Brain microvascular endothelial cell (primary cell): ENCODE measurements at regions not wholly inside any gene's neighbourhood (a gene's known extent, or its start where the extent isn't known, plus 50 kb on each side); places are given as distances from the start of the nearest gene placed in this dataset.

Experiments
- DNase-seq: peaks from one replicate; pipeline ENCODE4 v3.0.0-alpha.2; 2020
- H3K27ac ChIP-seq: fragments of 250-450 bp; sonication (Bioruptor Pico); 2 replicates; pipeline ENCODE4 v1.5.1; 2020; ENCODE audit warnings: mild to moderate bottlenecking, moderate library complexity
- H3K27me3 ChIP-seq: fragments of 250-450 bp; sonication (Bioruptor Pico); replicated peaks from 2 replicates; pipeline ENCODE4 v1.5.1; 2020; ENCODE audit warnings: mild to moderate bottlenecking
- H3K36me3 ChIP-seq: fragments of 250-450 bp; sonication (Bioruptor Pico); replicated peaks from 2 replicates; pipeline ENCODE4 v1.5.1; 2020; ENCODE audit warnings: mild to moderate bottlenecking
- H3K4me3 ChIP-seq: 2 replicates; pipeline ENCODE4 v1.5.1; 2011; ENCODE audit warnings: low read depth, mild to moderate bottlenecking, control low read depth, low read length, moderate library complexity
- CTCF ChIP-seq: IDR thresholded peaks from 2 replicates; pipeline ENCODE4 v1.5.1; 2011; ENCODE audit warnings: low read depth, mild to moderate bottlenecking, moderate library complexity, low read length, control low read depth, inconsistent platforms; ENCODE audit errors: missing control alignments
- in situ Hi-C: cut with HindIII; loops from 2 replicates; pipeline ENCODE4 v1.10.0; 2017; ENCODE audit warnings: low sequenced_read_pairs, low pct_ligation_motif_present

GRCh38 chr9:87064311-87064710 lies 117.0 kb upstream of the GAS1 start:
- in situ Hi-C loops, result loop anchor here (25.0 kb wide), 1 partner anchor 102 kb away; no protein-coding TSS in a partner anchor
- Histone ChIP-seq H3K27me3 (no peaks in the 10 kb centered on the region), H3K27ac (no peak overlapping the region), H3K4me3 (no peak overlapping the region), H3K36me3 (no peaks in the 10 kb centered on the region)
- no peak for TF ChIP-seq CTCF
- DNase-seq, result no peak

DNA sequence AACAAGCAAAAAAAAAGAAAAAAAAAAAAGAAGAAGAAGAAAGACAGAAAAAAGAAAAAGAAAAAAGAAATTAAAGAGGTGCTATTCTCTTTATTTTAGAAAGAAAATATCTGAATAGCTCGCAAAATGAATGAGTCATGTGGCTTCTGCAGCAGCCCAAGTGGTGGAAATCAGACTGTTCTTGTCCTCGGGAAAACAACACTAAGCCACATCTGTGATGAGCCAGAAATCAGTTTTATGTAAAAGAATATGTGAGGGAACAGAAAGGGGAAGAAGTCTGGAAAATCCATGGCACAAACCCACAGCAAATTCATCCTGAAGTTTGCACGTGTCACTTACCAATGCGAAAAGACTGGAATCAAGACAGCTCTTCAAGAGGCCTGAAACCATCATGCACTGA lies 118.7 kb upstream of the GAS1 start:
- no peak for DNase-seq
- H3K27ac ChIP-seq, result no peak overlapping the region
- TF ChIP-seq CTCF, result no peak
- in situ Hi-C loops, result loop anchor here (25.0 kb wide), 1 partner anchor 104 kb away; no protein-coding TSS in a partner anchor
- no peaks in the 10 kb centered on the region for H3K27me3 ChIP-seq
- no peaks in the 10 kb centered on the region for H3K36me3 ChIP-seq
- no peak overlapping the region for H3K4me3 ChIP-seq

DNA sequence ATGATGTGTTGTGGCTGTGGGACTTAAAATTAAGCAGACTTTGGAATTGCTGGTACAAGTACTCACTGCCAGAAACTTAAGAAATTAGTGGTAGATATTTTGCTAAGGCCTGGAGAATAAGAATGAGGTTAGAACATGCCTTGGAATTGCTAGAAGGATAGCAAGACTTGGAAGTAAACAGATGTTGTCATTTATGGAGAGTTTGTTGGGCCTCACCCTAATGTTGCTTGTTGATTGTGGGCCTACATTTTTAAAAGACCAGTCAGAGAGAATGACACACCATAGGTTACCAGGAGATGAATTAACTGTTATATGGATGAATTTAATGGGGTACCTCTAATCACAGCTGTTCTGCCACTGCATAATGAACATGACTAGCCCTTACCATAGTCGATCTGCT lies 120.1 kb upstream of the GAS1 start:
- Histone ChIP-seq H3K27ac (no peak overlapping the region), H3K36me3 (no peaks in the 10 kb centered on the region), H3K27me3 (no peaks in the 10 kb centered on the region), H3K4me3 (no peak overlapping the region)
- TF ChIP-seq CTCF, result no peak
- in situ Hi-C loops, result loop anchor here (25.0 kb wide), 1 partner anchor 105 kb away; no protein-coding TSS in a partner anchor
- DNase-seq, result no peak

GRCh38 chr9:87068177-87068840 lies 121.0 kb upstream of the GAS1 start:
- in situ Hi-C loops, result loop anchor here (25.0 kb wide), 1 partner anchor 106 kb away; no protein-coding TSS in a partner anchor
- Histone ChIP-seq H3K27ac (no peak overlapping the region), H3K27me3 (no peaks in the 10 kb centered on the region), H3K36me3 (no peaks in the 10 kb centered on the region), H3K4me3 (no peak overlapping the region)
- DNase-seq, result no peak
- TF ChIP-seq CTCF, result no peak

DNA sequence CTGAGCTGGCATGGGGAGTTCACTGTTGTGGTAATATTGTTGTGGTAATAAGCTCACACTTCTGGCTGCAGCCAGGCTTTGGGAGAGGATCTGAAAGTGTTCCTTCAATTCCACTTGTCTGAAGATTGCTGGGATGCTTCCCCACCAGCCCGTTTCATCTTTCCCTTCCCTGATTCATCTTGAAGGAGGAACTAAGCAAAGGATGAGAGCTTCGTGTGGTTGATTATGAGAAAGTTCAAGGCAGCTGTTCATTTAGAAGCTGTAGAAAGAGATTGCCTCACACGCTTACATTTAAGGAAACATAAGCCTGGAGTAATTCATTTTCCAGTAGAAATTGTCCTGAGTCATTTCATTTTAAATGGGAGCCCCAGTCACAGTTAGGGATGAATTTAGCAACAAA lies 122.4 kb upstream of the GAS1 start:
- no peak for TF ChIP-seq CTCF
- H3K27me3 ChIP-seq, result no peaks in the 10 kb centered on the region
- H3K27ac ChIP-seq, result no peak overlapping the region
- H3K36me3 ChIP-seq, result no peaks in the 10 kb centered on the region
- no peak overlapping the region for H3K4me3 ChIP-seq
- in situ Hi-C loops, result loop anchor here (25.0 kb wide), 1 partner anchor 107 kb away; no protein-coding TSS in a partner anchor
- no peak for DNase-seq

DNA sequence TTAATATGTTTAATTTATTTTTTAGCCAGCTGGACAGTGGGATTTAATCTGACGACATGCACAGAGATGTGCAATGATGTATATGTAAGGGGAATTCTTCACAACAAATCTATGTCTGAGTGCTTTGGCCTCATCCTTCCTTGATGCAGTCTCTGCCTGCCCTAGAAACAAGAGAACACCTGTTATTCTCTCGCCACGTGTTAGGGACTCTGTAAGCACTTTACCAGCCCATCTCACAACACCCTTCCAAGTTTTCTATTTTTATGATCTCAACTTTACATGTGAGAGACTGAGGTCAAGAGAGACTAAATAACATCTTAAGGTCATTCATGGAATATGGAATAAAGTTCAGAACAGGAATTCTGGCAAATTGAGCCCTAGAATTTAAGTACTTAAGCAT lies 123.0 kb upstream of the GAS1 start:
- Histone ChIP-seq H3K4me3 (no peak overlapping the region), H3K27ac (no peak overlapping the region), H3K36me3 (no peaks in the 10 kb centered on the region), H3K27me3 (no peaks in the 10 kb centered on the region)
- in situ Hi-C loops, result loop anchor here (25.0 kb wide), 1 partner anchor 108 kb away; no protein-coding TSS in a partner anchor
- no peak for TF ChIP-seq CTCF
- DNase-seq, result no peak
